HS-5 (cell line): ENCODE measurements at regions not wholly inside any gene's neighbourhood (a gene's known extent, or its start where the extent isn't known, plus 50 kb on each side); places are given as distances from the start of the nearest gene placed in this dataset.
"Not testable (repeated sequence)": the region's sequence is repeated elsewhere in the genome, so short reads cannot be mapped to it uniquely, and the experiment has no call there.

Source experiments
- DNase-seq: peaks from one replicate; pipeline ENCODE4 v3.0.0-alpha.2; 2012; ENCODE audit warnings: low read depth

- no peak for DNase-seq
Measured at GRCh38 chr2:156933645-156934225, 323.8 kb upstream of the GALNT5 start.

DNA sequence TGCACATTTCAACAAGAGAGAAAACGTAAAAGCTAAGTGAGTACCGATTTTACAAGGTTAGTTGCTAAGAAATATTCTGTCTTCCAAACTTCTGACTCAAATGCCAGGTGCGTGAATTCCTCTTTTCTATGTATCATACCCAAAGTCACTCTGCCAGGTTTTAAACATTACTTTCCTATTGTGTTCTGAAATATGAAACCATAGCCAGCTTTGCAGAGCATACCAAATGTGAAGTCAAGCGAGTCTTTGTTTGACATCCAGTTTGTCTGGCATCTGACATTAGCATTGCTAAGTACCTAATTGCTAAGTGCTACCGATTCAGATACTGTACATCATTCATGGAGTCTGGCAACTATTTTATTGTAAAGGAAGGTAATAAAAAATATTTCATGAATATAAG is 321.9 kb upstream of the GALNT5 start:
- DNase-seq = no peak

DNA sequence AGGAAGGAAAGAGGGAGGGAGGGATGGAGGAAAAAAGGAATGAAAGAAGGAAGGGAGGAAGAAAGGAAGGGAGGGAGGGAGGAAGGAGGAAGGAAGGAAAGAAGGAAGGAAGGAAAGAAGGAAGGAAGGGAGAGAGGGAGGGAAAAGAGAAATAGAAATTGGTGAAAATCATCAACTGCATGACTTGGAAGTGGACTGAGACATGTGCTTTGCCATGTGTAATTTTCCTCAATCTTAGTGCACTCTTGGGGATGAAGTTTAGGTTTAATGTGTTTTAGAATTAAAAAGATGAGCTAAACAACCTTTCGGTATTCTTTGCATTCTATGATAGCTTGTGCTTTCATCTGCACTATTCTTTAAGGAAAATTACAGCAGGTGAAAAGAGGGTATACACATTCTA is 320.1 kb upstream of the GALNT5 start:
- no peak for DNase-seq

- DNase-seq = no peak
Measured at GRCh38 chr2:156944871-156945270, 312.6 kb upstream of the GALNT5 start.

DNA sequence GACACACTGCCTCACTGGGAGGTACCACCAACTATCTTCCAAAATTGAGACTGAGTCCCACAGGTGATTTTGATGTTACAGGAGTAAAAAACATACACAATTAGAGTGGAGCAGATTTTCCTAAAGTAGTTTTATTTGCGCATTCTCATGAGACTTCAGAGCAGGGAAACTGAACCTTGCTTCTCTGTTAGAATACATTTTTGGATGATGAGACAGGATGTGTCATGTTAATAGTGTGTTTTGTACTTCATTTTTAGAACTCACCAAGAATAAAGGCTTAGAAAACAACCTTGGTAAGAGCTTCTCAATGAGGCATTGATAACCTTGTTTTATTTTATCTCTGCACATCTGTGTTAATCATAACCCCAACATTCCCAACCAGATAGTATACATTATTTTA is 310.2 kb upstream of the GALNT5 start:
- no peak for DNase-seq

DNA sequence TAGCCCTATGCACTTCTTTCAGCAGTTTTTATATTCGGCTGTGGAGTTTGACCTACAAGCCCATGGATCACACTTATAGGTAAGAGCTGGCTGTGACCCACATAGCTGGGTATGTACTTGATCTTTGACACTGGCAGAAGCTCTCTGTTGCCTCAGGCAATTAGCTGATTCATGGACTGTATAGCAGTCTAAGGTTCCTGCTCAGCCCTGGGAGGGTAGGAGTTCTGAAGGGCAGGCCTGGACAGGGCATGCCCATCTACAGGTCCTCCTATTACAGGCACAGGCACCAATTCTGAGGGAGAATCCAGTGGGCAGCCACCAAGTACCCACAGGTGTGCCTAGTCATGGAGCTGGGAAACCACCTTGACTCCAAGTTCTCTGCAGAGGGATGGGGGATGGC is 301.8 kb upstream of the GALNT5 start:
- no peak for DNase-seq

DNA sequence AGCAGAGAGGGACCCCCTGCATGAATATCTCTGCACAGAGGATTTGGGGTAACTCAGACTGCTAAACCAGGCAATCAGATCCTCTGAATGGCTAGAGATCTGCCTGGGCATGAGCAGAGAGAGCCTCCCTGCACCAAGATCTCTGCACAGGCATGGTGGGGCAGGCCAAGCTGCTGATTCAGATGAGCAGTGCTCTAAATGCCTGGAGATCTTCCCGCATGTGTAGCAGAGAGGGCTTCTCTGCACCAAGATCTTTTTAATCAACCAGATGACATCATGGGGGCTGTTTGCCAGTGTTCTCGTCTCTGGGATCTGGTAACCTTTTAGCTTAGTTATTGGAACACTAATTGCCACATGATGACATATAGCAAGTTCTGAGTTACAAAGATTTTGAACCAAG is 301.3 kb upstream of the GALNT5 start:
- no peak for DNase-seq

- DNase-seq = no peak
Measured at GRCh38 chr2:156958374-156958773, 299.1 kb upstream of the GALNT5 start.

DNA sequence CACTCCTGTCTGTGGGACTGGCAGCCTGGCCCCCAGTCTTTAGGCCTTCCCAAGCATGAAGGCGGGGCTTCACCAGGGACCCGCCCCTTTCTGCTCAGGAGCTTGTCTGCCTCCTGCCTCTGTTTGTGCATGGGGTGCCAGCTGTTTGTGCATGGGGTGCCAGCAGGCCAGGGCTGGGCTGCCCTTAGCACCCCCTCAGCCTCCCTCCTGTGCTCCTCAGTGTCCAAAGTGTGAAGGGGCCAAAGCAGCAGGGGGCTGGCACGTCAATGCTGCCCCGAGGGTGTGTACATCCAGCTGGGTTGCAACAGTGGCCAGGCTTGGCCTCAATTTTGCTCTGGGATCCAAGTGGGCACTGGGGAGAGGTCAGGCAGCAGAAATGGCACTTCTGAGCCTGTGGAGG is 298.0 kb upstream of the GALNT5 start:
- no peak for DNase-seq

- no peak for DNase-seq
Measured at GRCh38 chr2:156982615-156983014, 274.9 kb upstream of the GALNT5 start.

GRCh38 chr2:156986339-156986988 is 271.0 kb upstream of the GALNT5 start:
- DNase-seq = no peak

- no peak for DNase-seq
Measured at GRCh38 chr2:156999661-157000060, 257.8 kb upstream of the GALNT5 start.

GRCh38 chr2:157004789-157005188 is 252.7 kb upstream of the GALNT5 start:
- no peak for DNase-seq

GRCh38 chr2:157015015-157015575 is 242.4 kb upstream of the GALNT5 start:
- DNase-seq = no peak

DNA sequence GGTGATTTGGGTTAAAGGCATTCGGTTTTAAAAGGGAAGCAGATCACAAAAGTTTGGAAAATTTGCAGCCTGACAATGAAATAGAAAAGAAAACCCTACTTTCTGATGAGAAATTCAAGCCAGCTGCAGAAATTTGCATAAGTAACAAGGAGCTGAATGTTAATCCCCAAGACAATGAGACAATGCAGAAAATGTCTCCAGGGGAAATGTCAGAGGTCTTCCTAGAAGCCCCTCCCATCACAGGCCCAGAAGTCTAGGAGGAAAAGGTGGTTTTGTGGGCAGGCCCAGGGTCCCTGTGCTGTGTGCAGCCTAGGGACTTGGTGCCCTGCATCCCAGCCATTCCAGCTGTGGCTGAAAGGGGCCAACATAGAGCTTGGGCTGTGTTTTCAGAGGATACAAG is 234.2 kb upstream of the GALNT5 start:
- not testable (repeated sequence) for DNase-seq

- DNase-seq = no peak
Measured at GRCh38 chr2:157024129-157024528, 233.4 kb upstream of the GALNT5 start.

GRCh38 chr2:157032017-157032416 is 225.5 kb upstream of the GALNT5 start:
- DNase-seq = peak; percentile 94

- no peak for DNase-seq
Measured at GRCh38 chr2:157036726-157037125, 220.8 kb upstream of the GALNT5 start.

- no peak for DNase-seq
Measured at GRCh38 chr2:157043786-157044185, 213.7 kb upstream of the GALNT5 start.

GRCh38 chr2:157046396-157046795 is 211.1 kb upstream of the GALNT5 start:
- DNase-seq = no peak

- DNase-seq = peak; percentile 65
Measured at GRCh38 chr2:157052685-157053224, 204.8 kb upstream of the GALNT5 start.

GRCh38 chr2:157053876-157054275 is 203.6 kb upstream of the GALNT5 start:
- no peak for DNase-seq

DNA sequence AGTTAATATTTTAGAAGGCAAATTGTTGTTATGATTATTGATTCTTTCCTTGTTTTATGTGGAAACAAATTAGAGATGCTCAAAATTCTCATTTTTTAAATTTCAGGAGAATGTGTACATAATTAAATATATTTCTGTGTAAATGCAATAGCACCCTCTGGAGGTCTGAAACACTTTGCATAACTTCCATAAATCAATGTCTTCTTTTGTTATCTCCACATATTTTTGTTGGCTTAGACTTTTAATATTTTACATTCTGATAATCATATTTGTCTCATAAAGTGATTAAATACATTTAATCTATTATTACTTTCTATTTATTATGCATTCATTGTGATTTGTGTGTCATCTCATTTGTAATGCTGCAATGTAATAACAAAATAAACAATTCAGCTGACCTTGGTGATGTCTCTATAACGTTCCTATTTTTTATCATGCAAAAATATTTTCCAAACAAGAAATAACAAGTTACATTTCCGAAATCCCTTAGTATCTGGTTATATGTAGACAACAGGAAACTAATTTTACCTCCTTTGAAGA is 201.8 kb upstream of the GALNT5 start:
- DNase-seq = peak; percentile 23
